CD8-positive, alpha-beta memory T cell (primary cell): ENCODE measurements at regions not wholly inside any gene's neighbourhood (a gene's known extent, or its start where the extent isn't known, plus 50 kb on each side); places are given as distances from the start of the nearest gene placed in this dataset.

Experiments used
- CTCF ChIA-PET: fragments of 350-600 bp; sonication (Branson Sonifier 250); formaldehyde crosslinking; loops from one replicate; lab custom pipeline; 2021; ENCODE audit warnings: antibody characterized with exemption; lab: Charles Lee
- POLR2A ChIA-PET: fragments of 350-600 bp; sonication (Branson Sonifier 250); formaldehyde crosslinking; loops from one replicate; lab custom pipeline; 2021; ENCODE audit warnings: antibody characterized with exemption; lab: Charles Lee
- DNase-seq, 5 donors: peaks; one replicate each; pipeline versions ENCODE4 v3.0.0 to v3.0.0-alpha.2; 2020 to 2022; ENCODE audit warnings: mixed read lengths in 1 of 5
- H3K27ac ChIP-seq: one replicate; pipeline ENCODE4 v1.7.0; 2013; ENCODE audit warnings: low read depth, mild to moderate bottlenecking, low read length, moderate library complexity
- H3K27me3 ChIP-seq: 2 replicates; pipeline ENCODE4 v1.7.0; 2013; ENCODE audit warnings: low read length, mild to moderate bottlenecking; ENCODE audit not compliant: insufficient read depth, poor library complexity, severe bottlenecking
- H3K36me3 ChIP-seq: 2 replicates; pipeline ENCODE4 v1.7.0; 2013; ENCODE audit warnings: mild to moderate bottlenecking, low read length, moderate library complexity; ENCODE audit not compliant: insufficient read depth
- H3K4me1 ChIP-seq: 2 replicates; pipeline ENCODE4 v1.7.0; 2013; ENCODE audit warnings: mild to moderate bottlenecking, low read length, moderate library complexity; ENCODE audit not compliant: insufficient read depth
- H3K4me3 ChIP-seq: 2 replicates; pipeline ENCODE4 v1.7.0; 2013; ENCODE audit warnings: mild to moderate bottlenecking, low read length
- H3K9me3 ChIP-seq: 2 replicates; pipeline ENCODE4 v1.7.0; 2013; ENCODE audit warnings: mild to moderate bottlenecking, low read length
- H3K27ac Mint-ChIP-seq, 8 donors: one replicate each; pipeline ENCODE4 v1.8.0; 2020 to 2021; ENCODE audit warnings: mixed read lengths in 8 of 8, mild to moderate bottlenecking in 6 of 8, inconsistent platforms in 3 of 8, moderate library complexity in 3 of 8
- H3K27me3 Mint-ChIP-seq, 2 donors: one replicate each; pipeline ENCODE4 v1.8.0; 2020 to 2021; ENCODE audit warnings: mixed read lengths in 2 of 2, mild to moderate bottlenecking in 1 of 2, moderate library complexity in 1 of 2
- H3K36me3 Mint-ChIP-seq, 3 donors: one replicate each; pipeline ENCODE4 v1.8.0; 2020 to 2021; ENCODE audit warnings: mixed read lengths in 3 of 3, inconsistent platforms in 1 of 3, mild to moderate bottlenecking in 1 of 3
- H3K4me1 Mint-ChIP-seq, 3 donors: one replicate each; pipeline ENCODE4 v1.8.0; 2020 to 2021; ENCODE audit warnings: mixed read lengths in 3 of 3, inconsistent platforms in 1 of 3, mild to moderate bottlenecking in 1 of 3
- H3K4me3 Mint-ChIP-seq, 7 donors: one replicate each; pipeline ENCODE4 v1.8.0; 2020 to 2021; ENCODE audit warnings: mixed read lengths in 7 of 7, mild to moderate bottlenecking in 6 of 7, moderate library complexity in 4 of 7, inconsistent platforms in 2 of 7
- H3K9me3 Mint-ChIP-seq, 5 donors: one replicate each; pipeline ENCODE4 v1.8.0; 2020 to 2022; ENCODE audit warnings: mixed read lengths in 5 of 5, mild to moderate bottlenecking in 3 of 5, moderate library complexity in 2 of 5, inconsistent platforms in 1 of 5

- Mint-ChIP-seq H3K4me1 (no peaks in the 10 kb centered on the region), H3K36me3 (no peaks in the 10 kb centered on the region), H3K9me3 (peaks cover 0 to 12% (median 2%) of the 10 kb centered on the region in 5 donors), H3K27ac (no peak overlapping the region), H3K27me3 (no peaks in the 10 kb centered on the region), H3K4me3 (no peak overlapping the region)
- H3K4me3 ChIP-seq = no peak overlapping the region
- H3K9me3 ChIP-seq = no peaks in the 10 kb centered on the region
- no peak for DNase-seq
- ChIA-PET CTCF (no interaction called here), POLR2A (no interaction called here)
- H3K27ac ChIP-seq = no peak overlapping the region
- H3K4me1 ChIP-seq = no peaks in the 10 kb centered on the region
- H3K36me3 ChIP-seq = no peaks in the 10 kb centered on the region
- no peaks in the 10 kb centered on the region for H3K27me3 ChIP-seq
These were observed 974.6 kb downstream of the TTLL7 start for GRCh38 chr1:83024251-83024767.

GRCh38 chr1:83023212-83023611 is 975.7 kb downstream of the TTLL7 start:
- Mint-ChIP-seq H3K4me3 (no peak overlapping the region), H3K27me3 (no peaks in the 10 kb centered on the region), H3K4me1 (no peaks in the 10 kb centered on the region), H3K27ac (no peak overlapping the region), H3K36me3 (no peaks in the 10 kb centered on the region), H3K9me3 (peaks cover 0 to 12% (median 2%) of the 10 kb centered on the region in 5 donors)
- Histone ChIP-seq H3K27me3 (no peaks in the 10 kb centered on the region), H3K36me3 (no peaks in the 10 kb centered on the region), H3K9me3 (no peaks in the 10 kb centered on the region), H3K4me3 (no peak overlapping the region), H3K27ac (no peak overlapping the region), H3K4me1 (no peaks in the 10 kb centered on the region)
- CTCF ChIA-PET = no interaction called here
- POLR2A ChIA-PET = no interaction called here
- DNase-seq = no peak

- Histone ChIP-seq H3K9me3 (no peaks in the 10 kb centered on the region), H3K4me1 (no peaks in the 10 kb centered on the region), H3K27me3 (no peaks in the 10 kb centered on the region), H3K27ac (no peak overlapping the region), H3K36me3 (no peaks in the 10 kb centered on the region), H3K4me3 (no peak overlapping the region)
- Mint-ChIP-seq H3K27ac (no peak overlapping the region), H3K36me3 (no peaks in the 10 kb centered on the region), H3K27me3 (no peaks in the 10 kb centered on the region), H3K4me3 (no peak overlapping the region), H3K4me1 (no peaks in the 10 kb centered on the region), H3K9me3 (peaks cover 0 to 12% (median 3%) of the 10 kb centered on the region in 5 donors)
- ChIA-PET POLR2A (no interaction called here), CTCF (no interaction called here)
- no peak for DNase-seq
These were observed 976.7 kb downstream of the TTLL7 start for GRCh38 chr1:83022206-83022605.

- no peak overlapping the region for H3K27ac Mint-ChIP-seq
- Histone ChIP-seq H3K36me3 (no peaks in the 10 kb centered on the region), H3K27ac (no peak overlapping the region), H3K9me3 (no peaks in the 10 kb centered on the region), H3K4me3 (no peak overlapping the region), H3K27me3 (no peaks in the 10 kb centered on the region), H3K4me1 (no peaks in the 10 kb centered on the region)
- ChIA-PET CTCF (no interaction called here), POLR2A (no interaction called here)
- no peak overlapping the region for H3K4me3 Mint-ChIP-seq
- no peaks in the 10 kb centered on the region for H3K36me3 Mint-ChIP-seq
- H3K4me1 Mint-ChIP-seq = no peaks in the 10 kb centered on the region
- DNase-seq = no peak
- H3K9me3 Mint-ChIP-seq = peaks cover 1 to 10% (median 5%) of the 10 kb centered on the region in 5 donors
- no peaks in the 10 kb centered on the region for H3K27me3 Mint-ChIP-seq
These were observed 981.2 kb downstream of the TTLL7 start for GRCh38 chr1:83017701-83018100.

DNA sequence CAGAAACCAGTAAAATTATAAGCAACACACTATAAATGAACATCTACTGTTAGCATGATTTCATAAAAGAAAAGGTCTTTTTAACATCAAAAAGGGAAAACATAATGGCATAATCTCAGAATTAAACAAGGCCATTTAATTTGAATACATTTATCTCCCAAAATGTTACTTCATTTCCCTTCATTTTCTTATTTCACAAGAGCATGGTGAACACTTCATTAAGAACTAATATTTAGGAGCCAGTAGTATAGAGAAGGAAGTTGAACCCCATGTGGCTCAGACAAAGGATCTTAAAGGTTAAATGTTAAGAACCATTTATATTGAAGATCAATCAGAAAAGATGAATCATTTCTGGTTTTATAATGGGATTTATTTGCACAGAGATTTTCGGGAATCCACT is 981.7 kb downstream of the TTLL7 start:
- H3K27ac Mint-ChIP-seq = no peak overlapping the region
- Histone ChIP-seq H3K36me3 (no peaks in the 10 kb centered on the region), H3K9me3 (no peaks in the 10 kb centered on the region), H3K4me3 (no peak overlapping the region), H3K4me1 (no peaks in the 10 kb centered on the region), H3K27me3 (no peaks in the 10 kb centered on the region), H3K27ac (no peak overlapping the region)
- no peak overlapping the region for H3K4me3 Mint-ChIP-seq
- H3K27me3 Mint-ChIP-seq = no peaks in the 10 kb centered on the region
- ChIA-PET CTCF (no interaction called here), POLR2A (no interaction called here)
- no peaks in the 10 kb centered on the region for H3K36me3 Mint-ChIP-seq
- H3K9me3 Mint-ChIP-seq = peaks cover 1 to 10% (median 2%) of the 10 kb centered on the region in 5 donors
- DNase-seq = no peak
- no peaks in the 10 kb centered on the region for H3K4me1 Mint-ChIP-seq

DNA sequence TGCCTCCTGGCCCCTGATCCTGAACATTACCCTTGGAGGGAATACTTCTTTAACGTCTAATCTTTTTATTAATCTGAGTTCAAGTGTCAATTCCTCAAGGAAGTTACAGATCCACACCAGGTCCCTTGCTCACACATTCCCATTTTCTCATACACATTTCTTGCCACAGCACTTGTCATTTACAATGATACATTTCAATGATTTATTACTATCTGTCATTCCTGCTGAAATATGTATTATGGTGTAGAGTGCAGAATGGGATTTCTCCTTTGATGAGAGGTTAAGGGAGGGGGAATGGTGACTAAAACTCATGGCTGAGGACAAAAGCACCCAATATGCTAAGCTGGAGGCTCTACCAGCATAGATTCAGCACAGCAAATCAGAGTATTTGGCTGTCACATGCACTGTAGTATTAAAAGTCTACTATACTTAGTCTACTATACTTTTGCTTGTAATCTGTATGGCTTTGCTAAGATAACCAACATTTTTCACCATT is 982.5 kb downstream of the TTLL7 start:
- POLR2A ChIA-PET = no interaction called here
- Histone ChIP-seq H3K27me3 (no peaks in the 10 kb centered on the region), H3K36me3 (no peaks in the 10 kb centered on the region), H3K9me3 (no peaks in the 10 kb centered on the region), H3K27ac (no peak overlapping the region), H3K4me3 (no peak overlapping the region), H3K4me1 (no peaks in the 10 kb centered on the region)
- peaks cover 1 to 15% (median 2%) of the 10 kb centered on the region in 5 donors for H3K9me3 Mint-ChIP-seq
- H3K27ac Mint-ChIP-seq = no peak overlapping the region
- no peaks in the 10 kb centered on the region for H3K4me1 Mint-ChIP-seq
- CTCF ChIA-PET = no interaction called here
- H3K4me3 Mint-ChIP-seq = no peak overlapping the region
- DNase-seq = no peak
- no peaks in the 10 kb centered on the region for H3K36me3 Mint-ChIP-seq
- no peaks in the 10 kb centered on the region for H3K27me3 Mint-ChIP-seq

- no peak for DNase-seq
- H3K36me3 ChIP-seq = no peaks in the 10 kb centered on the region
- ChIA-PET POLR2A (no interaction called here), CTCF (no interaction called here)
- Mint-ChIP-seq H3K4me1 (no peaks in the 10 kb centered on the region), H3K9me3 (peaks cover 2 to 19% (median 2%) of the 10 kb centered on the region in 5 donors), H3K36me3 (no peaks in the 10 kb centered on the region), H3K4me3 (no peak overlapping the region), H3K27me3 (no peaks in the 10 kb centered on the region), H3K27ac (no peak overlapping the region)
- no peaks in the 10 kb centered on the region for H3K9me3 ChIP-seq
- no peaks in the 10 kb centered on the region for H3K27me3 ChIP-seq
- no peak overlapping the region for H3K27ac ChIP-seq
- H3K4me3 ChIP-seq = no peak overlapping the region
- H3K4me1 ChIP-seq = no peaks in the 10 kb centered on the region
These were observed 983.8 kb downstream of the TTLL7 start for GRCh38 chr1:83015163-83015562.

DNA sequence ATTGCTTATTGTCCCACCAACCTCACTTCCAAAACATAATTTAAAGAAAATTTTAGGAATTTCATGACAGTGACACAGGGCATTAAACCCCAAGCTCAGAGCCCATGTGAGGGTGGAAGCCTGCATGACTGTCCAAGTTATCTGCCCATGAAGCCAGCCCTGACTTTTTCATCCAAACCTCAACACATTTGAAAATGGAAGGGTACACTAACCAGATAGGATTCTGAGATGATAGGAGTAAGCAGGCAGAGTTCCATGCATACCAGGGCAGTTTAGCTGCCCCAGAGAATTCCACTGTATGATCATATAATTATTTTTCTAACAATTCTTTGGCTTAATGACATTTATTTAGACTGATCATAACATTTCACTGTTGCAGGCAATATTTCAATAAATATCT is 986.0 kb downstream of the TTLL7 start:
- H3K27me3 Mint-ChIP-seq = no peaks in the 10 kb centered on the region
- DNase-seq = no peak
- Histone ChIP-seq H3K27me3 (no peaks in the 10 kb centered on the region), H3K36me3 (no peaks in the 10 kb centered on the region), H3K4me3 (no peak overlapping the region), H3K27ac (no peak overlapping the region), H3K4me1 (no peaks in the 10 kb centered on the region), H3K9me3 (no peaks in the 10 kb centered on the region)
- no peaks in the 10 kb centered on the region for H3K4me1 Mint-ChIP-seq
- ChIA-PET CTCF (no interaction called here), POLR2A (no interaction called here)
- no peak overlapping the region for H3K4me3 Mint-ChIP-seq
- peaks cover 0 to 18% (median 11%) of the 10 kb centered on the region in 5 donors for H3K9me3 Mint-ChIP-seq
- H3K36me3 Mint-ChIP-seq = no peaks in the 10 kb centered on the region
- H3K27ac Mint-ChIP-seq = no peak overlapping the region
